ENCODE measurements at regions not wholly inside any gene's neighbourhood (a gene's known extent, or its start where the extent isn't known, plus 50 kb on each side); places are given as distances from the start of the nearest gene placed in this dataset.

DNA sequence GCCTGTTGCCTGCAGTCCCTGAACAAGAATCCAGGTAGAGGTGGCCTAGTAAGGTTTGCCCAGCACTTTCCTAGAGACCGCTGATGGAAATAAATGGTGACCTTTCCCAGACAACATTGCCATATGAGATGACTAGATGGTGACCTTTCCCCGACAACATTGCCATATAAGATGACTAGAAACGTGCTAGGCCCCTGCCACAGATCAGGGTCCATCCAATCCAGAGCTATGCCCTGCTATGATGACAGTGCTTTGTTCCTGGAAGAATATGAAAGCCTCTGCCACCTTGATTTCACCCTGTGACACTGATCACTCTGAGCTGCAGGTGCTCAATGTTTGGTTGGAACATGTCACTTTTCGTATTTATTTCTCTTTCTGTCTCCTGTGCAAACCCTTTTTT, 133.8 kb upstream of the SPTLC3 start:
- TF ChIP-seq POLR2A (IDR thresholded peaks at IDR 0.05; ENCODE audit: low read length): no peak
- TF ChIP-seq GATA1 (IDR thresholded peaks at IDR 0.05; ENCODE audit: low read depth, low read length): no peak
